ENCODE measurements at regions not wholly inside any gene's neighbourhood (a gene's known extent, or its start where the extent isn't known, plus 50 kb on each side); places are given as distances from the start of the nearest gene placed in this dataset.

DNA sequence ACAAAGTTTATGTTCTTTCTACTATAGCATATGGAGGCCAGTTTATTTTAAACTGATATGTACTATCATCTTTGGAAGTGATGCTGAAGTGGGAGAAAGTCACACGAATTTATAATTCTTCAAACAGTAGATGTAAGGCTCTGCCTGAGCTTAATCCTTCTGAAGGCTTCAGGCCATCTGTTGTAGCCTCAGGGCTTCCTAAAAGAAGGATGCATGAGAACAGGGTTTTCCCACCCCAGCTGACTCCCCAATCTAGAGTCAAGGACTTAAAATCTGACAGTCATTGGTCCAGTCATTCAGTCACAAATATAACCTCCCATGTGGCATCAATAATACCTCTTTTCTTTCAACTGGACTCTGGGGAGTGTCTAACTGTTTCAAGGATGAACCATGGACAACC, 330.5 kb downstream of the KCNS3 start:
- TF ChIP-seq, protein P1, sequence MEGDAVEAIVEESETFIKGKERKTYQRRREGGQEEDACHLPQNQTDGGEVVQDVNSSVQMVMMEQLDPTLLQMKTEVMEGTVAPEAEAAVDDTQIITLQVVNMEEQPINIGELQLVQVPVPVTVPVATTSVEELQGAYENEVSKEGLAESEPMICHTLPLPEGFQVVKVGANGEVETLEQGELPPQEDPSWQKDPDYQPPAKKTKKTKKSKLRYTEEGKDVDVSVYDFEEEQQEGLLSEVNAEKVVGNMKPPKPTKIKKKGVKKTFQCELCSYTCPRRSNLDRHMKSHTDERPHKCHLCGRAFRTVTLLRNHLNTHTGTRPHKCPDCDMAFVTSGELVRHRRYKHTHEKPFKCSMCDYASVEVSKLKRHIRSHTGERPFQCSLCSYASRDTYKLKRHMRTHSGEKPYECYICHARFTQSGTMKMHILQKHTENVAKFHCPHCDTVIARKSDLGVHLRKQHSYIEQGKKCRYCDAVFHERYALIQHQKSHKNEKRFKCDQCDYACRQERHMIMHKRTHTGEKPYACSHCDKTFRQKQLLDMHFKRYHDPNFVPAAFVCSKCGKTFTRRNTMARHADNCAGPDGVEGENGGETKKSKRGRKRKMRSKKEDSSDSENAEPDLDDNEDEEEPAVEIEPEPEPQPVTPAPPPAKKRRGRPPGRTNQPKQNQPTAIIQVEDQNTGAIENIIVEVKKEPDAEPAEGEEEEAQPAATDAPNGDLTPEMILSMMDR (IDR thresholded peaks at IDR 0.05; ENCODE audit: low read length, missing control alignments) = no peak
- DNase-seq (ENCODE audit: low read depth) = no peak
- H3K4me3 ChIP-seq (replicated peaks; ENCODE audit: low read depth, low read length) = no peak overlapping the region

DNA sequence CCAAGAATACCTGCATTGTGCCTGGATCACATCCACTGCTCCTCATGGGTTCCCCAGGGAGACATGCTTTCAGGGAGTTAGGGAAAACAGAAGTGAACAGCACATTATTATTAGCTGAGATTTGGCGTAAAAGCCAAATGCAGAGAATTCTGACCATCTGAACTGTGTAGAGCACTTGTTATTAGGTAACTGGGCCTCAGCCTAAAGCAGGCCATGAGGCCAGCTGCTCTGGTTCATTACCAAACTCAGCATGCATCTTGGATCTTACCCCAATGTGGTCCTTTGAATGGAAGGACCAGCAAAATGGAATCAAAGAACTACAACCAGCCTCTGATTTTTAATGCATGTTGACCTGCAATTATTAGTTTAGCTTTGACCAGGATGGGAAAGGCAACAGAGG, 322.3 kb downstream of the KCNS3 start:
- TF ChIP-seq, protein P1 (IDR thresholded peaks at IDR 0.05; ENCODE audit: low read length, missing control alignments) = no peak
- no peak for DNase-seq (ENCODE audit: low read depth)
- H3K4me3 ChIP-seq (replicated peaks; ENCODE audit: low read depth, low read length) = no peak overlapping the region

DNA sequence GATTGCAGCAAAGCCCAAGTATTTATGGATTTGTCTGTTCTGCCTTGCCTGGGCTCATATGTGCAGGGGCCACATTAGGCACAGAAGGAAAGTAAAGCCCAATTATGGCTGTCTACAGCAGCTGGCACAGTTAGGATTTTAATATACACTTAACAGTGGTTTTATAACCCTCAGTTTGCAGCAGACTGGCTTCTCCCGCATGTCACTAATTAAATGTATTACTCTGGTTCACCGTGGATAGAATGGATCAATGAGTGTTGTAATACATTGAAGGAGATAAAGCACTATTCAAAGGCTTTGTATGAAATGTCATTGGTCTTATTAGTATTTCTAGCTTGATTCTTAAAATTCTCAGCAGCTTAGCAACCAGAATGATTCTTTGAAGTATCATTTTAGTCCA, 320.2 kb downstream of the KCNS3 start:
- no peak for DNase-seq (ENCODE audit: low read depth)
- H3K4me3 ChIP-seq (replicated peaks; ENCODE audit: low read depth, low read length) = no peak overlapping the region
- TF ChIP-seq, protein P1 (IDR thresholded peaks at IDR 0.05; ENCODE audit: low read length, missing control alignments) = no peak

DNA sequence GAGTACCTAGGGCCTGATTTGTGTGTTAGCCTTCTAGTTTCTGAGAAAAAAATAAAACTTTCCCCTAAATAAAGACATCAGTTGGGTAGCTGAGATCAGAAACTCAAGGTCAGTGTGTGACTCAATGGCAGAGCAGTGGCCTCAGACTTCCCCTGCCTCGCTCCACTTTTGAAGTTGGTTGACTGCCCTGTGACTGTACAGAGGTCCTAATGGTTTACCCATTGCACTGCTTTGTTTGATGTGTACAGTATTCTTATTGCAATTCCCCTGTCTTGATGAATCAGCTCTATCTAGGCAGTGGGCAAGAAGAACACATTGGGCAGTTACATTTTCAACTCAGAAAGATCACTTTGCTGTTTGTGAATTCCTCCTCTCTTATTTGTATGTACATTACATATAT, 315.7 kb downstream of the KCNS3 start:
- TF ChIP-seq, protein P1 (IDR thresholded peaks at IDR 0.05; ENCODE audit: low read length, missing control alignments) = no peak
- DNase-seq (ENCODE audit: low read depth) = peak; percentile 8
- no peak overlapping the region for H3K4me3 ChIP-seq (replicated peaks; ENCODE audit: low read depth, low read length)

DNA sequence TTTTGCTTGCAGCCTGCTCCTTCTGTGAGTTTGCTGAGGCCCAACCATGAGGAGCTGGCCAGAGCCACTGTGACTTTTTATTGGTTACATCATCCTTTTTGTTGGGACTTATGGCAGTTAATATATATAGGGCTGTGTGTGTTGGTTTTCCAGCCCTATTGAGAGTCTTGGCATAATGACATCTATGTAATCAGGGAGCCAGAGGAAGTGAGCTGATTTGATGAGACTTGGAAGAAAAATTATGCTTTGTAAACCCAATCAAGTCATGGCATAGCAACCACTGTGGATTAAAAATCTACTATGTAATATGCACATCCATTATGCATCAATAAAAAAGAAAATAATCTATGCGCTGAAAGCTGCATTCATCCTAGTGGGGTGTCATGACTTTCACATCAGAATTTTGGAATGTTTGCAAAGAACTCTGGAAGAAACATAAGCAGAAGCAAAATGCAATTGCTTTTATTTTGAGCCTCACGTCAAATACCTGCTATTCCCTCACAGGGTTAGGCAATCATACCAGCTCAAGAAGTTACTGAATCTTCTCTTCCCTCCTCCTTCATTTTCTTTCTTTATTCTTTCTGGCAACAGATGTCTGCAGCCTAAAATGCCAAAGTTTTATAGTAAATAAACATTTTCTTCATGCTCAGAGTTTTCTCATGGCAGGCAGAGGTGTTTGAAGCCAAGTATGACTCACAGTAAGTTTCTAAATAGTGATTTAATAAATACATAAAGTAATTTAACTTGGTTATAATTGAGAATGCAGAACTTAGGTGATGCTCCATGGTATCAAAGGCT, 308.5 kb downstream of the KCNS3 start:
- TF ChIP-seq, protein P1 (IDR thresholded peaks at IDR 0.05; ENCODE audit: low read length, missing control alignments) = no peak
- no peak overlapping the region for H3K4me3 ChIP-seq (replicated peaks; ENCODE audit: low read depth, low read length)
- peak; percentile 13 for DNase-seq (ENCODE audit: low read depth)

DNA sequence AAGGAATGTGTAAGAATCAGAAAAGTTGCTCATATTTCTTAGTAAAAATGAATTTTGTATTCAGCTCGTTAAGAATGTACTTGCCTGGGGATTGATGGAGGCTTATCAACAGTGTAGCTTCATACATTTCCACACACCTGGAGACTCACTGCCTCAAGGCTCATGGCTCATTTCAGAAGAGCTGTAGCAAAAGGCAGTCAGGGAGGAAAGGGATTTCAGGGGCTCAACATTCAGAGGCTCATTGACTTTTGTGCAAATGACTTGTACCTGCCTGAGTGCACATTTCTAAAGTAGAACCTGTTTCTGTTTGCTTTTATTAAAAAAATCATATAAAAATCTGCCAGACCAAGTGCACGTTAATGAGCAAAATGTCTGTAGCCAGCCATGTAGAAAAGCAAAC, 304.4 kb downstream of the KCNS3 start:
- TF ChIP-seq, protein P1 (IDR thresholded peaks at IDR 0.05; ENCODE audit: low read length, missing control alignments) = no peak
- DNase-seq (ENCODE audit: low read depth) = no peak
- no peak overlapping the region for H3K4me3 ChIP-seq (replicated peaks; ENCODE audit: low read depth, low read length)

DNA sequence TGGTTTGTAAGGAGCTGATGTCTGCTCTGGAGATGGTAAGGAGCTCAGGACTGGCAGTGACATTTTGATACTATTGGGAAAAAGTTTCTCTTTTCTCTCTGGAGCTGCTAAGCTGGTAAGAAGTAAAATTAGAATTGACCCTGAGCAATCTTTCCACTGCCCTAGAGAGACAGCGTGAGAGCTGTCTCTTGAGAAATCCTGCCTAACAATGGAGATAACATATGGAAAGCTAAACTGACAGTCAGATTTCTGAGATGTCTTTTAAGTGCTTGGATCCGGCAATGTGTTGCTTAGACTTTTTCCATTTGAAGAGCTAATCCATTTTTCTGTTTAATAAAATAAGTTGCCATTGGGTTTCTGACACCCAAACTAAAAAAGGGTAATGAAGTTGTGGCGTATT, 302.4 kb downstream of the KCNS3 start:
- H3K4me3 ChIP-seq (replicated peaks; ENCODE audit: low read depth, low read length) = no peak overlapping the region
- TF ChIP-seq, protein P1 (IDR thresholded peaks at IDR 0.05; ENCODE audit: low read length, missing control alignments) = no peak
- DNase-seq (ENCODE audit: low read depth) = no peak

Data from fibroblast of pulmonary artery (primary cell).